ENCODE measurements at regions not wholly inside any gene's neighbourhood (a gene's known extent, or its start where the extent isn't known, plus 50 kb on each side); places are given as distances from the start of the nearest gene placed in this dataset.
A peak's percentile ranks its signal among the peaks of the same experiment; 100 is the strongest.
"Not testable (repeated sequence)": the region's sequence is repeated elsewhere in the genome, so short reads cannot be mapped to it uniquely, and the experiment has no call there.

DNA sequence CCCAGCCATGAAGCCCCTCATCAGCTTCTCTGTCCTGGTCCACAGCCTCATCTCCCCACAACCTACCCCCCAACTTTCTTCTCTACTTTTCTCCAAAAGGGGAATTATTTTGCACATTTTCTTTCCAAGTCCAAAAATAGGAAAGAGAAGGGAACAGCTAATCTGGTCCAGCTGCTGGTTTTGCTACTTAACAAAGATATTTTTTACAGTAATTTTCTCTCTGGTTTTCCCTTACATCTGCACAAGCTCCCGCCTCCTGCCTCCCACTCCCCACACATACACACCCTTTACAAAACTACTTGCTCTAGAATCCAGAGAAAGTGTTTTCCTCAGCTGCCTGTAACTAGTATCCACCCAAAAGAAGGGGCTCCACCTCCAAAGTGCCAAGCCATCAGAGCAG is 177.2 kb downstream of the POLR2M start:
- no peak for DNase-seq

DNA sequence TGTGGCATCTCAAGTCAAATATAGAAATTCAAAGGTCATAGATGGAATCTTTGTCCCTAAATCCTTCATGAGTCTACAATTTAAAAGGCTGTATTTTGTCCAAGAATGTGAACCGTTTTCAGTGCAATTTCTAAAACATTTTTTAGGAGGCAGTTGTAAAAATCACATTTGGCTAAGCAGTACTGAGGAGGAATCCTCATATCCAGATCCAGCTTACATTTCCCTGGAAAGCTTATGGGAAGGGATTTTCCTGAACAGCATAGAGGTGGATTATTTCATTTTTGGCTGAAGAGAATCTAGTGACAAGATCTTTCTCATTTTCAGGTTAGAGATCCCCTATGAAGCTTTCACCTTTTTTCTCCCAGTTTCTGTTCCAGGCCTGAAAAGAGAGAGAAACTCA is 178.4 kb downstream of the POLR2M start:
- no peak for DNase-seq

DNA sequence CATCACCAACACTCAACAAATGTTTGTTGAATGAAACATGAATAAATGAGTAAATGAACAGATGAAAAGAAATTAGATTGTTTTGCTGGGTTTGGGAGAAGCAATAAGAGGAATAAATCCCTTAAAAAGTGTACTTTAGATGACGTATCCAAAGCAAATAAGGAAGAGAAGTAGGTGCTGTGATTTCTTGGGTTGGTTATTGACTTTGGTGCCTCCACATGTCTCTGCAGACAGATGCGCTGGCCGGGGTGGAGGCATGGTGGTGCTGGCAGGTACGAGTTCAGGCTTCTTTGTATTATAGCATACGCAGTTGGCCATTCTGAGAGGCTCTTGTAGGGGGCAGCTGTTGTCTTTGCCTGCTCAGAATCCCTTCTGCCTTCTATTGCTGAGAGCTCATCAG is 178.9 kb downstream of the POLR2M start:
- no peak for DNase-seq

DNA sequence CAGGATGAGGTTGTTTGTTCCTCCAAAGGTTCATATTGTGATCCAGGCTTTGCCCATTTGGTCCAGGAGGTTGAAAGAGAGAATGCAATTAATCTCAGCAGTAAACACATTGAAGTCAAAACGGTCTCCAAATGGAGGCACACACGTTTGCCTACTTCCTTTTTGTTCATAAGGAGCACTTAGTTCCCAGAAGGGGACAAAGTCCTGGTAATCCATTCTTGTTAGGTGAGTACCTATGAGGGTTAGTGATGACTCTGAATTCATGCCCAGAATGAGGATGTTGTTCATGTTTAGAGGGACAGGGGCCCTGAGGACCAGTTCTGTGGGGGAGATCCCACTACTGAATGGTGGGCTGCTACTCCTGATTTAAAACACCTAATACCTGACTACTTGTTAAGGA is 177.7 kb downstream of the ALDH1A2 start:
- DNase-seq = no peak

DNA sequence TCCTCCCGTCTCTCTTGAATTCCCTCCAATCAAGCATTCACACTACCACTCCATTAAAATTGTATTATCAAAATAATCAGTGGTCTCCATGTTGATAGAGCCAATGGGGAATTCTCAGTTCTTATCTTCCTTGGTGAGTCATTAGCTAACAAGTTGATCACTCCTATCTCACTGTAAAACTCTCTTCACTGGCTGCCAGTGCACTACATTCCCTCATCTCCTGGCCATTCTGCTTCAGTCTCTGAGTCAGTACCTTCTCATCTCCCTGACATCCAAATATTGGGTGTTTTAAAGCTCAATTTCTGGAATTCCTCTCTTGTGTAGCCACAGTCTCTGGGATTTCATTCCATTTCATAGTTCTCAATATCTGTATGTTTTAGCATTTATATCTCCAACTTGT is 175.2 kb downstream of the ALDH1A2 start:
- DNase-seq = peak; percentile 64

DNA sequence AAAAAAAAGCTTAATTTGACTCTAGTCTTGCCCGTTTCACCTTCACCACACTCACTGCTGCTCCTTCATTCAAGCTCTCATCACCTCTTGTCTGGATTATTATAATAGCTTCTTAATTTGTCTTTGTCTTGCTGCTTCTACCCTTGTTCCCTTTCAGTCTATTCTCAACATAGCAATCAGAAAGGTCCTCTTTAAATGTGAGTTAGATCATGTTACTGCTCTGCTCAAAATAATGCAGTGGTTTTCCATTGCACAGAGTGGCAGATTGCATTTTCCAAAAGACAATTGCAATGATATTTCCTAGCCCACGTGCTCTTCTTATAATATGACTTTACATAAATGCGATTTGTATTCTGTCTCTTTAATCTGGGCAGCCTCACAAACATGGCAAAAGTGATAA is 174.6 kb downstream of the ALDH1A2 start:
- DNase-seq = no peak

DNA sequence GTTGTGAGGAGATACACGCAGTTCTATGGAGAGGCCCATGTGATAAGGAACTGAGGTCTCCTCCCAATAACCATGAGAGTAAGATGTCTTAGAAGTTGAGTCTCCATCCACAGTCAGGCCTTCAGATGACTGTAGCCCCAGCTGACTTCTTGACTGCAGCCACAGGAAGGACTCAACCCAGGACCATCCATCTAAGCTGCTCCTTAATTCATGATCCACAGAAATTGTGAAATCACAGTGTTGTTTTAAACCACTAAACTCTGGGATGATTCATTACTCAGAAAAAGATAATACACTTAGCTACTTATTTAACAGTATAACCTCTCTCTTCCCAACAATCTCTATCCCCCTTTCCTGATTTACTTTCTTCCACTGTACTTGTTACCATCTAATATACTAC is 173.3 kb downstream of the ALDH1A2 start:
- no peak for DNase-seq

DNA sequence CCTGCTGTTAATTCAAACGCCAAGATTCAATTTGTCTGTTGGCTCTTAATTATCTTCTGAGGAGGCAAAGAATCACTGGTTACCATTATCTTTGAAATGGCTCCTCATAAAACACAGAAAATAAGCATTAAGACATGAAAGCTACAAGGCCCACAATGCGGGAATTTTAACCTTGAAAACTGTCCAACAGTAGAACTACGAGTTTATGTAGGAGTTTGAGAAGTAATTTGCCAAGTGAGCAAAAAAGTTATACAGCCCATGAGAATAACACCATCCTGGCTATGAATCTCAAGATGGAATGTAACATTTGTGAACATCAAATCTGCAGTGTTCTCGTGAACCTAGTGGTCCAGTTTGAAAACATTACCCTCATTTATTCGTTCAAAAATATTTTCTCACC is 172.5 kb downstream of the ALDH1A2 start:
- DNase-seq = no peak

DNA sequence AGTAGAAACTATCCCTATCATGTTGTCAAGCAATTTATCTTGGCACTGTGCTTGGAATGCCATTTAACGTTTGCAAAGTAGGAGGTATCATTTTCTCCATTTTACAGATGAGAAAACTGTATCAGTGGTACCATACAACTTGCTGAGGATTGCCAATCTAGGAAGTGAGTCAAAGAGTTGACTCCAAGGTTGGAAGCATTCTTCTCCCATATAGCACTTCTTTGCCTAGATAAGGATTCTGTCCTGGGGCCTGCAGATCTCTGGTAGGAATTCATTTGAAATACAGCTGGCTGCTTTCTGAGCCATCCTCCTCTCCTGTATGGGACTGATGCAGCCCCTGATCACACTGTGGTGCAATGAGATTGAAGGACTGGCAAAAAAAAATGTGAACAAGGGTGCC is 170.2 kb downstream of the ALDH1A2 start:
- no peak for DNase-seq

DNA sequence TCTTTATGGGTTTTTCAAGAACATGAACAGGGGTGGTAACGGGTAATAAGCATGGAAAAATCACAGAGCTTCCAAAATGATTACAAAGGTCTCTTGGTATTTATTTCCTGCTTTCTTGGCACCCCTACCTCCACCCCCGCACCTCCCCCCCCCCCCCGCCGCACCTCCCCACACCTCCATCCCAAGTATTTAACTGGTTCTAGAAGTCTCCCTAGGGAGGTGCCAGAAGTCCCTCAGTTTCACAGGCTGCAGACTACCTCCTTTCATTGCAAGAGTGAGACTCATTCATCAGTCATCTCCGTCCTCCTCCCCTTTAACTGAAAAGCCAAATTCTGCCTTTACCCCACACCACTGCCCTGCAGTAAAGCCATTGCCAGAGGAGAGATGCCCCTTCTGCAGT is 169.4 kb downstream of the ALDH1A2 start:
- DNase-seq = no peak

DNA sequence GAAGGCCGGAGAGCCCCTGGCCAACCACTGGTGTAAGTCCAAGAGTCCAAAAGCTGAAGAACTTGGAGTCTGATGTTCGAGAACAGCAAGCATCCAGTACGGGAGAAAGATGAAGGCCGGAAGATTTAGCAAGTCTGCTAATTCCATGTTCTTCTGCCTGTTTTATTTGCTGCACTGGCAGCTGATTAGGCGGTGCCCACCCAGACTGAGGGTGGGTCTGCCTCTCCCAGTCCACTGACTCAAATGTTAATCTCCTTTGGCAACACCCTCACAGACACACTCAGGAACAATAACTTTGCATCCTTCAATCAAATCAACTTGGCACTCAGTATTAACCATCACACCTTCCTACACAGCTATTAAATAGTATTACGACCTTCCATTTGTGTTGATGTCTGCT is 168.6 kb downstream of the ALDH1A2 start:
- DNase-seq = not testable (repeated sequence)

DNA sequence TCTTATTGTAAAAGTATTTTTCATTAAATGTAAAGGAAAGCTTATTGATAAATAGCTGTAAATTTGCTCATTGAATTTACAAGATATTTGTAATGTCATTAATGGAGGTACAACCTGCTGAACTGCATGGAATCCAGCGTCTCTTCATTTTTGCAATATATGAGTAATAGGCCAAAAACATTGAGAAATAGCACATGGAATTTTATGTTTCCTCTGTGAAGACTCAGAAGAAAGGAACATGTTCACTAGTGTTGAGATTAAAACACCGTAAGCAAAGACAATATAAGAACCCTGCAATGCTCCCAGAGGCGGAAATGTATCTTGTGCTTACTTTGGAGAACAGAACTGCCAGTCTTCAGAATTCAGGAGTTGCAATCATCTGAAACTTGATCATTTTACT is 167.6 kb downstream of the ALDH1A2 start:
- DNase-seq = no peak

DNA sequence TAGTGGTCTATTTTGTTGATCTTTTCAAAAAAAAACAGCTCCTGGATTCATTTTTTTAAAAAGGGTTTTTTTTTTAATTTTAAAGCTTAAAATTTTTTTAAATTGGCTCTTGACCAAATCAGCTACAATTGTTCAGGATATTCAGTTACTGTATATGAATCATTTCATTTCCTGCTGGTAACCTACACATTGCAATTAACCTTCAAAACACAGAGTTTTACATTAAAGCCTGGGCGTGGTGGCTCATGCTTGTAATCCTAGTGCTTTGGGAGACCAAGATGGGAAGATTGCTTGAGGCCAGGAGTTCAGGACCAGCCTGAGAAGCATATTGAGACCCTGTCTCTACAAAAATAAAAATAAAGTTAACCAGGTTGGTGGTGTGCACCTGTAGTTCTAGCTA is 163.4 kb downstream of the ALDH1A2 start:
- no peak for DNase-seq
